GM15510 (cell line): ENCODE measurements at regions not wholly inside any gene's neighbourhood (a gene's known extent, or its start where the extent isn't known, plus 50 kb on each side); places are given as distances from the start of the nearest gene placed in this dataset.

Experiments used
- POLR2A ChIP-seq: IDR thresholded peaks from 3 replicates; pipeline ENCODE4 v1.6.1; 2011; ENCODE audit warnings: borderline replicate concordance; ENCODE audit not compliant: insufficient read length; ENCODE audit errors: extremely low read depth

- TF ChIP-seq POLR2A, result no peak
Measured at GRCh38 chr5:125298746-125299379, 552.4 kb upstream of the ZNF608 start.

- TF ChIP-seq POLR2A, result no peak
Measured at GRCh38 chr5:125301711-125302110, 555.3 kb upstream of the ZNF608 start.

GRCh38 chr5:125302577-125302976 is 556.1 kb upstream of the ZNF608 start:
- TF ChIP-seq POLR2A, result no peak

- TF ChIP-seq POLR2A, result no peak
Measured at GRCh38 chr5:125306741-125307140, 560.3 kb upstream of the ZNF608 start.

GRCh38 chr5:125310749-125311148 is 564.3 kb upstream of the ZNF608 start:
- no peak for TF ChIP-seq POLR2A

GRCh38 chr5:125311743-125312142 is 565.3 kb upstream of the ZNF608 start:
- no peak for TF ChIP-seq POLR2A

GRCh38 chr5:125313555-125313954 is 567.1 kb upstream of the ZNF608 start:
- TF ChIP-seq POLR2A, result no peak

GRCh38 chr5:125315306-125315705 is 568.9 kb upstream of the ZNF608 start:
- no peak for TF ChIP-seq POLR2A

GRCh38 chr5:125316391-125316790 is 570.0 kb upstream of the ZNF608 start:
- no peak for TF ChIP-seq POLR2A

- TF ChIP-seq POLR2A, result no peak
Measured at GRCh38 chr5:125316915-125317535, 570.6 kb upstream of the ZNF608 start.

GRCh38 chr5:125317536-125317995 is 571.1 kb upstream of the ZNF608 start:
- no peak for TF ChIP-seq POLR2A

GRCh38 chr5:125321654-125322053 is 575.2 kb upstream of the ZNF608 start:
- no peak for TF ChIP-seq POLR2A

- no peak for TF ChIP-seq POLR2A
Measured at GRCh38 chr5:125323613-125324012, 577.2 kb upstream of the ZNF608 start.

- no peak for TF ChIP-seq POLR2A
Measured at GRCh38 chr5:125325488-125326149, 579.2 kb upstream of the ZNF608 start.

- TF ChIP-seq POLR2A, result no peak
Measured at GRCh38 chr5:125326150-125326510, 579.7 kb upstream of the ZNF608 start.

GRCh38 chr5:125327676-125328075 is 581.2 kb upstream of the ZNF608 start:
- TF ChIP-seq POLR2A, result no peak
